MM.1S (cell line): ENCODE measurements at regions not wholly inside any gene's neighbourhood (a gene's known extent, or its start where the extent isn't known, plus 50 kb on each side); places are given as distances from the start of the nearest gene placed in this dataset.

Source experiments
- DNase-seq: peaks from one replicate; pipeline ENCODE4 v3.0.0-alpha.2; 2015
- H2AFZ ChIP-seq: fragments of 300-600 bp; sonication (generic); 2 replicates; pipeline ENCODE4 v1.6.0; 2016; ENCODE audit warnings: antibody characterized with exemption, low read length
- H3F3A ChIP-seq: fragments of 300-600 bp; sonication (generic); 2 replicates; pipeline ENCODE4 v1.6.1; 2016; ENCODE audit warnings: mild to moderate bottlenecking, antibody characterized with exemption, low read length, moderate library complexity, mixed read lengths; ENCODE audit not compliant: insufficient read depth
- H3K27ac ChIP-seq: fragments of 300-600 bp; sonication (generic); 2 replicates; pipeline ENCODE4 v1.5.1; 2016; ENCODE audit warnings: mild to moderate bottlenecking, low read length
- H3K27me3 ChIP-seq: fragments of 300-600 bp; sonication (generic); replicated peaks from 2 replicates; pipeline ENCODE4 v1.6.0; 2016; ENCODE audit warnings: low read length; ENCODE audit not compliant: insufficient read depth
- H3K36me3 ChIP-seq: fragments of 300-600 bp; sonication (generic); replicated peaks from 2 replicates; pipeline ENCODE4 v1.6.1; 2016; ENCODE audit warnings: mild to moderate bottlenecking, low read length, mixed read lengths; ENCODE audit not compliant: insufficient read depth
- H3K4me1 ChIP-seq: fragments of 300-600 bp; sonication (generic); 2 replicates; pipeline ENCODE4 v1.6.1; 2016; ENCODE audit warnings: low read length, mixed read lengths
- H3K4me2 ChIP-seq: fragments of 300-600 bp; sonication (generic); 2 replicates; pipeline ENCODE4 v1.6.0; 2016; ENCODE audit warnings: low read depth, low read length
- H3K4me3 ChIP-seq: fragments of 300-600 bp; sonication (generic); 2 replicates; pipeline ENCODE4 v1.5.1; 2016; ENCODE audit warnings: low read length, mixed read lengths
- H3K79me2 ChIP-seq: fragments of 300-600 bp; sonication (generic); 2 replicates; pipeline ENCODE4 v1.6.1; 2016; ENCODE audit warnings: mixed run types, low read length, mixed read lengths
- H3K9ac ChIP-seq: fragments of 300-600 bp; sonication (generic); 2 replicates; pipeline ENCODE4 v1.6.1; 2016; ENCODE audit warnings: low read length, mixed read lengths
- H3K9me2 ChIP-seq: fragments of 300-600 bp; sonication (generic); replicated peaks from 2 replicates; pipeline ENCODE4 v1.6.1; 2016; ENCODE audit warnings: mild to moderate bottlenecking, low read length, mixed read lengths; ENCODE audit not compliant: insufficient read depth
- H3K9me3 ChIP-seq: fragments of 300-600 bp; sonication (generic); replicated peaks from 2 replicates; pipeline ENCODE4 v1.6.1; 2016; ENCODE audit warnings: mild to moderate bottlenecking, low read length, mixed read lengths; ENCODE audit not compliant: insufficient read depth
- H4K20me1 ChIP-seq: fragments of 300-600 bp; sonication (generic); 2 replicates; pipeline ENCODE4 v1.6.1; 2016; ENCODE audit warnings: mild to moderate bottlenecking, low read length, moderate library complexity, mixed read lengths; ENCODE audit not compliant: insufficient read depth
- EZH2 ChIP-seq: fragments of 300-600 bp; sonication (generic); optimal IDR thresholded peaks from 2 replicates; pipeline ENCODE3; 2017; ENCODE audit warnings: low read depth, mild to moderate bottlenecking, antibody characterized with exemption, low read length, mixed read lengths
- EZH2phosphoT487 ChIP-seq: fragments of 300-600 bp; sonication (generic); IDR thresholded peaks from 2 replicates; pipeline ENCODE4 v1.6.1; 2018; ENCODE audit warnings: antibody characterized with exemption, low read length
- TF ChIP-seq, protein P1 (sequence below): fragments of 300-600 bp; sonication (generic); IDR thresholded peaks from 2 replicates; pipeline ENCODE4 v1.5.1; 2016; ENCODE audit warnings: antibody characterized with exemption, low read length, mixed read lengths

DNA sequence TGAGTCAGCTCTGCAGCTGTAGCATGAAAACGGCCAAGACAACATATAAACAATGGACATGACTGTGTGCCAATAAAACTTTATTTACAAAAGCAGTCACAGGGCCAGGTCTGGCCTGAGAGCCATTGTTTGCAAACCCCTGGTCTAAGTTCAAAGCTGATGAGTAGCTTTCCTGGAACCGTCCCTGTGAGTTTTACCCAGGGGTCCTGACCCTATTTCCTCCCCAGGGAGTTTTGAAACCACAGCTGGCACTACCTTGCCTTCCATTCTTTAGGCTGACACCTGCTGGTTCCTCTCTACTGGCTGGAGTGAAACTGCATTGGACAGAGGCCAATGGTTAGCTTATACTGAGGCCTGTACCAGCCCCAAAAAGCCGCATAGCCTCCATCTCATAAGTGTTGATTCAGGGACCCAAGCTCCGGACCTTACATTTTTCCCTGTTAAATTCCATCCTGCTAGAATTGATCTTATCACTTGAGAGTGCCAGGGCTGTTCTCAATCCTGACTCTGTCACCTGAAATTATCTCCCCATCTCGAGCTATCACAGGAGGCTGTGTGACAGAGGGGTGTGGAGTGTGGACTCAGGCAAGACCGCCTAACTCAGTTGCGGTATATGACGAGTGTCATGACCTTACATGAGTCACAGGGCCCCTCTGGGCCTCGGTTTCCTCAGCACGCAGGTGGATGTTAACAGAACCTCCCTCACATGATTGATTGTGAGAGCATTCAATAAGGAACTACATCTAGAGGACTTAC lies 343.6 kb downstream of the NPHP4 start:
- Histone ChIP-seq H3K4me2 (no peak overlapping the region), H3K9ac (no peak overlapping the region), H3K4me3 (no peak overlapping the region), H3F3A (no peaks in the 10 kb centered on the region), H3K79me2 (no peaks in the 10 kb centered on the region), H3K27ac (no peak overlapping the region), H3K27me3 (peaks cover 95% of the 10 kb centered on the region), H3K9me2 (no peaks in the 10 kb centered on the region), H3K4me1 (no peaks in the 10 kb centered on the region), H3K9me3 (no peaks in the 10 kb centered on the region), H3K36me3 (no peaks in the 10 kb centered on the region), H2AFZ (no peak overlapping the region), H4K20me1 (no peaks in the 10 kb centered on the region)
- no peak for DNase-seq
- TF ChIP-seq EZH2, result no peak
- TF ChIP-seq, protein P1, sequence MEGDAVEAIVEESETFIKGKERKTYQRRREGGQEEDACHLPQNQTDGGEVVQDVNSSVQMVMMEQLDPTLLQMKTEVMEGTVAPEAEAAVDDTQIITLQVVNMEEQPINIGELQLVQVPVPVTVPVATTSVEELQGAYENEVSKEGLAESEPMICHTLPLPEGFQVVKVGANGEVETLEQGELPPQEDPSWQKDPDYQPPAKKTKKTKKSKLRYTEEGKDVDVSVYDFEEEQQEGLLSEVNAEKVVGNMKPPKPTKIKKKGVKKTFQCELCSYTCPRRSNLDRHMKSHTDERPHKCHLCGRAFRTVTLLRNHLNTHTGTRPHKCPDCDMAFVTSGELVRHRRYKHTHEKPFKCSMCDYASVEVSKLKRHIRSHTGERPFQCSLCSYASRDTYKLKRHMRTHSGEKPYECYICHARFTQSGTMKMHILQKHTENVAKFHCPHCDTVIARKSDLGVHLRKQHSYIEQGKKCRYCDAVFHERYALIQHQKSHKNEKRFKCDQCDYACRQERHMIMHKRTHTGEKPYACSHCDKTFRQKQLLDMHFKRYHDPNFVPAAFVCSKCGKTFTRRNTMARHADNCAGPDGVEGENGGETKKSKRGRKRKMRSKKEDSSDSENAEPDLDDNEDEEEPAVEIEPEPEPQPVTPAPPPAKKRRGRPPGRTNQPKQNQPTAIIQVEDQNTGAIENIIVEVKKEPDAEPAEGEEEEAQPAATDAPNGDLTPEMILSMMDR, result no peak
- TF ChIP-seq EZH2phosphoT487, result no peak

DNA sequence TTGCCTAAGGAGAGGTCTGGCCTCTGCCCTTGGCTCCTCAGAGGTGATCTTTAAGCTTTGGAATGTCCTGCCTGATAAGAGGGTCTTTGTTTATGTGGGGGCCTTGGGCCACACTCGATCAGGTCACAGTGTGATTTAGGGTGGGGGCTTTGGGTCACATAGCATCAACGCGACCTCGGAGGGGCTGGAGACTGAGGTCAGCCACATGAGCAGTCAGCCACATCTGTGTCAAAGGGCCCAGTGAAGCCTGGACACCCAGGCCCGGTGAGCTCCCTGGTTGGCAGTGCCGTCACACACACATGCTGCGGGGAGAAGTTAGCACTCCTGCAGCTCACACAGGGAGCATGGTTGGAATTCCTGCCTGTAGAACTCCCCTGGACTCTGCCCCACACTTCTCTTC lies 345.0 kb downstream of the NPHP4 start:
- no peaks in the 10 kb centered on the region for H3F3A ChIP-seq
- H3K9me2 ChIP-seq, result no peaks in the 10 kb centered on the region
- no peaks in the 10 kb centered on the region for H3K9me3 ChIP-seq
- H3K27me3 ChIP-seq, result peaks cover 87% of the 10 kb centered on the region
- H3K4me2 ChIP-seq, result no peak overlapping the region
- H3K4me1 ChIP-seq, result no peaks in the 10 kb centered on the region
- H3K27ac ChIP-seq, result no peak overlapping the region
- no peaks in the 10 kb centered on the region for H3K36me3 ChIP-seq
- H3K79me2 ChIP-seq, result no peaks in the 10 kb centered on the region
- no peak overlapping the region for H2AFZ ChIP-seq
- H3K4me3 ChIP-seq, result no peak overlapping the region
- no peaks in the 10 kb centered on the region for H4K20me1 ChIP-seq
- DNase-seq, result no peak
- no peak for TF ChIP-seq EZH2
- TF ChIP-seq, protein P1, result no peak
- no peak overlapping the region for H3K9ac ChIP-seq

DNA sequence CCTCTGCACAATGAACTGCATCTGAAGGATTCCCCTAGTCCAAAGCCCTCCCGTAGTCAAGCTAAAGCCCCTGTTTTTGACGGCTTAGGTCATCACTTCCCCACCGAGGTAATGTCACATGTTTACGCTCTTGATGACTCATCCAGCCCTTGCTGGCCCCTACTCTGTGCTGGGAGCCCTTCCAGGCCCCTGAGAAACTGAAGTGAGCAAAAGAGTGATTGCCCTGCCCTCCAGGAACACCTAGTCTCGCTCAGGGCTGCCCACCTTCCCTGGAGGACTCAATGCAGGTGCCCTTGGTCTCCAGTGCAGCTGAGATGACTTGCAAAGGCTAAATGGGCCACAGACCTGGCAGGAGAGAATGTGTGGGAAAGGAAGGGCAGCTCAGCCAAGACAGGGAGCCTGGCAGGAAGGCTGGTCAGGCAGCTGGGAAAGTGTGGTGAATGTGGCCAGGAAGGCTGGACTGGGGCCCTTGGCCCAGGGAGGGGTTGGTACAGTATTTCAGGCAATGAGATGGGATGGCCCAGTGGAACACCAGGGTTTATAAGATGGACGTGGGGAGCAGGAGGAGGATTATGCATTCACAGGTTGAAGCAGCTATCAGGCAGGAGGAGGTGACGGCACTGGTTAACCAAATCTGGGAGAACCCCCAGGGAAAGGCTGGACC lies 345.6 kb downstream of the NPHP4 start:
- H3K27me3 ChIP-seq, result peaks cover 82% of the 10 kb centered on the region
- H3K79me2 ChIP-seq, result no peaks in the 10 kb centered on the region
- H3F3A ChIP-seq, result no peaks in the 10 kb centered on the region
- H3K9me3 ChIP-seq, result no peaks in the 10 kb centered on the region
- H3K36me3 ChIP-seq, result no peaks in the 10 kb centered on the region
- no peaks in the 10 kb centered on the region for H3K9me2 ChIP-seq
- DNase-seq, result no peak
- TF ChIP-seq EZH2phosphoT487 (no peak), EZH2 (no peak)
- TF ChIP-seq, protein P1, result no peak
- H3K4me1 ChIP-seq, result no peaks in the 10 kb centered on the region
- no peak overlapping the region for H3K4me2 ChIP-seq
- no peak overlapping the region for H3K4me3 ChIP-seq
- H3K9ac ChIP-seq, result no peak overlapping the region
- no peaks in the 10 kb centered on the region for H4K20me1 ChIP-seq
- H2AFZ ChIP-seq, result no peak overlapping the region
- H3K27ac ChIP-seq, result no peak overlapping the region
